ENCODE measurements at regions not wholly inside any gene's neighbourhood (a gene's known extent, or its start where the extent isn't known, plus 50 kb on each side); places are given as distances from the start of the nearest gene placed in this dataset.

- TF ChIP-seq CHD7 (IDR thresholded peaks at IDR 0.05; ENCODE audit: insufficient replicate concordance, low read length) = no peak
- no peak for TF ChIP-seq TEAD4 (IDR thresholded peaks at IDR 0.05; ENCODE audit: low read depth, low read length)
- TF ChIP-seq SRF (IDR thresholded peaks at IDR 0.05; ENCODE audit: low read depth, low read length) = no peak
Measured at GRCh38 chr6:168387426-168387825, 53.6 kb upstream of the SMOC2 start (continued).
